ENCODE measurements at regions not wholly inside any gene's neighbourhood (a gene's known extent, or its start where the extent isn't known, plus 50 kb on each side); places are given as distances from the start of the nearest gene placed in this dataset.
"Not testable (repeated sequence)": the region's sequence is repeated elsewhere in the genome, so short reads cannot be mapped to it uniquely, and the experiment has no call there.

- no peak for DNase-seq
Observed at GRCh38 chr16:60646631-60647030, 1389.6 kb downstream of the CDH8 start.

- no peak for DNase-seq
Observed at GRCh38 chr16:60645541-60645940, 1390.7 kb downstream of the CDH8 start.

GRCh38 chr16:60642956-60643355 is 1393.3 kb downstream of the CDH8 start:
- no peak for DNase-seq

GRCh38 chr16:60641067-60641665 is 1395.1 kb downstream of the CDH8 start:
- DNase-seq = no peak

DNA sequence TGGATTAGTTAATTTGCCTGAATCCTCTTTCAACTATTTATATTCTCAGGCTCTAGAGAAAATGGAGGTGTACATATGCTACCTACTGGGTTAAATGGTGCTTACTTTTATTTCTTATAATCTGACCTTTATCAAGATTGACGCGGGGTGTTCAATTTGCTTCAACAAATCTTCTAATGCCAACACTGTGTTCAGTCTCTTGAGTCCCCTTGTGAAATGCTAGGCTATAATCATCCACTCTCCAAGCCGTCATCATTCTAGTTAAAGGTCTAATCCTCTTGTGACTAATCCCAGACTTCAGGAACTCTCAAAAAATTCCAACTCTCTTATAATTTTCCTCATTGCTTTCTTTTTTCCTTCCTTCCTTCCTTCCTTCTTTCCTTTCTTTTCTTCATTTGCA is 1396.2 kb downstream of the CDH8 start:
- no peak for DNase-seq

- not testable (repeated sequence) for DNase-seq
Observed at GRCh38 chr16:60636636-60637035, 1399.6 kb downstream of the CDH8 start.

DNA sequence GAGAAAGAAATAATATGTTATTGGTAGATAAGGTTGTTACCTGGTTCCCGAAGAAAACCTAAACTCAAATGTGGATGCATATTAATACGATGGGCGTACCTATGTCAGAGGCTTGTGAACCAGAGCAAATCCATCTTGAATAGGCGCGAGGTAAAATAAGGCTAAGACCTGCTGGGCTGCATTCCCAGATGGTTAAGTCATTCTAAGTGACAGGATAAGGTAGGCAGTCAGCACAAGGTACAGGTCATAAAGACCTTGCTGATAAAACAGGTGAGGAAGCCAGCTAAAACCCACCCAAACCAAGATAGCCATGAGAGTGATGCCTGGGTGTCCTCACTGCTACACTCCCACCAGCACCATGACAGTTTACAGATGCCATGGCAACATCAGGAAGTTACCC is 1400.1 kb downstream of the CDH8 start:
- no peak for DNase-seq

GRCh38 chr16:60635548-60635947 is 1400.7 kb downstream of the CDH8 start:
- DNase-seq = no peak

DNA sequence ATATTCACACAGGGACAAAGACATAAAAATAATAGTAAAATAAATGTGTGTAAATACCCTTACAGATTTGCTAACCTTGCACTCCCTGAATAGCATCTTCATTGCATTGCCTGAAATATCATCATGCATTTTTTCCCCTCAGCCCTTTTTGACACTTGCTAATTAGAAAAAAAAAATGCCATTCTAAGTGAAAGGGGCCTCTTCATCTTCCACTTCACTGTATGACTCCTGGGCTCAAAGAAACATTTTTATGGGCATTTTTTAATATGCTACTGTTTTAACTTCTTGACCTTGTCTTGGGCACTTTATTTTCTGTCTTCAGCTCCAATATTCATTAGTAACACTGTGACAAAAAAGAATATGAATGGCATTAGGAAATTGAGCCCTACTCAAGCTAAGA is 1424.4 kb downstream of the CDH8 start:
- DNase-seq = no peak

GRCh38 chr16:60608971-60609370 is 1427.3 kb downstream of the CDH8 start:
- no peak for DNase-seq

- not testable (repeated sequence) for DNase-seq
Observed at GRCh38 chr16:60605652-60606051, 1430.6 kb downstream of the CDH8 start.

DNA sequence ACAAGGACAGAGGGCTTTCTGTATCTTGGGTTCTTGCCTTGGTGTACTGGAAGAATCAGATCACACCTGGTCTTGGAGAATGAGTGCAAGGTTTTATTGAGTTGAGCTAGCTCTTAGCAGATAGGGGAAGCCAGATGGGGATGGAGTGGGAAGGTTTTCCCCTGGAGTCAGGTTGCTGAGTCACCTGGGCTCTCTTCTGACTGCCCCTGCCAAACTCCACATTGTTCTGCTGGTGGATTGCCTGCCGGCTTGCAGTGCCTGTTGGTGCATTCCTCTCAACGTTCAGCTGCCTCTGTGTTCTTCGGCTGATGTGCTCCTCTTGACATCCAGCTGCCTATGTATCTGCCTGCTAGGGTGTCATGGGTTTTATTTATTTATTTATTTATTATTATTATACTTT is 1431.1 kb downstream of the CDH8 start:
- DNase-seq = no peak

- DNase-seq = no peak
Observed at GRCh38 chr16:60586493-60586892, 1449.7 kb downstream of the CDH8 start.

- DNase-seq = no peak
Observed at GRCh38 chr16:60582528-60582927, 1453.7 kb downstream of the CDH8 start.

DNA sequence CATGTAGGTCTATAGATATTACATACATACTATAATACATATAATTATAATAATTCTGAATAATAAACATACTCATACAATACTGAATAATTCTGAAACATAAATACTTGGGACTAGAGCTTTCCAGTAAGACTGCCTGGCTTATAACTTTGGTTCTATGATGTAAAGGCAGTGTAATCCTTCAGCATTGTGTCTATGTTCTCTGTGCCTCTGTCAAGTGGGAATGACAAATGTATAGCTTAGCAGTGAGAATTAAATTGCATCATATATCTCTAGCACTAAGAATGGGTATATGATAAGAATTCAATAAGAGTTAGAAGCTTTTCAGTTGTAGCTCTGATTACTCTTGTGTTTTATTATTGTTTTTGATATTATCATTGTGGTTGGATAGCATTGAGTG is 1469.3 kb downstream of the CDH8 start:
- no peak for DNase-seq

- no peak for DNase-seq
Observed at GRCh38 chr16:60564588-60564987, 1471.7 kb downstream of the CDH8 start.

DNA sequence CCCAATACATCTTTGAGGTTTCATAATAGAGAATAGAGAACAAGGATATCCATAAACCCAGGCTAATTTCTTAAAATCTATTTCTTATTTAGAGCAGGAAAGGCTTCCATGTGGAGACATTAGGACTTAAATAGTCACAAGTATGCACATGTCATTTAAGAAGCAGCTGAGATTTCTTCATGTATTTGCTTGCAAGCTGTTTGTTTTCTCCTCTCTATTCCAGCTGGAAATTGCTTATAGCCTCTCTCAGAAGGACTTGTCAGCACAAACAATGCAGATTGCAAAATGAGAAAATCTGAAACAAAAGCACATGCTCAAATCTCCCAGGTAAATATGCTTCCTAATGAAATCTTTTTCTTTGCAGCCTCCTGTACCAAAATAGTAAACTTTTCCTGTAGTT is 1473.1 kb downstream of the CDH8 start:
- no peak for DNase-seq

- DNase-seq = no peak
Observed at GRCh38 chr16:60558936-60559335, 1477.3 kb downstream of the CDH8 start.

GRCh38 chr16:60553090-60553757 is 1483.0 kb downstream of the CDH8 start:
- no peak for DNase-seq

DNA sequence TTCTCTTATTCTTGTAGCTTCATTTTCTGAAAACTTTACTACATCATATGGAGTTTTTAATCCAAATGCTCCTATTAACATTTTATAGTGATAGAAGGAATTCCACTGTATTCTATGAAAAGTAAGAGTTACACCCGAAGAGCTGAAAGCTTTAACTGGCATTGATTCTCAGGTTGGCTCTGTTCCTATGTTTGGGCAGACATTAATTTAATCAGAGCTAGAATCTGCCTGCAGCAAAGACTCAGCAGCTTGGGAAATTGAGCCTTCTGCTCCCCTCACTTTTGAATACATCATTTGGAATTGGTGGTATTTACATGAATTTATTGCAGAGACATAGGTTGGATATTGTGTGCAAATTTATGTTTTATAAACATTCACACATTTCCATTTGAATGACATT is 1494.7 kb downstream of the CDH8 start:
- no peak for DNase-seq

GRCh38 chr16:60510941-60511340 is 1525.3 kb downstream of the CDH8 start:
- DNase-seq = no peak

DNA sequence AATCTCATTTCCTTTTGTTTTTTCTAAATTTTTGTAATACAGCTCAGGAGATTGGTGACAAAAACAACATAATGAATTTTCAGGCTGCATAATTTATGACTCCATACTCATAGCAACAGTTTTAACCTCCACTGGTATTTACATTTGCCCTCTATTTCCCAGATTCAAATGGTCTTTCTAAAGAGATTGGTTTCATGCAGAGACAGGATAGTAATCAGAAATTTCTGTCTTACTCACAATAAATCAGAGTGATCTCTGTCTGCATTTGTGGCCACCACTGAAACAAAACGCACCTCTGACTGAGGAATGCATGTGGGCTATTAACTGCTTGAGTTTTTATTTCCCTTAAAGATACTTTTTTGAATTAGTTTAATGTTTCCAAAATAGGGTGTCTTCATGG is 1526.0 kb downstream of the CDH8 start:
- no peak for DNase-seq

DNA sequence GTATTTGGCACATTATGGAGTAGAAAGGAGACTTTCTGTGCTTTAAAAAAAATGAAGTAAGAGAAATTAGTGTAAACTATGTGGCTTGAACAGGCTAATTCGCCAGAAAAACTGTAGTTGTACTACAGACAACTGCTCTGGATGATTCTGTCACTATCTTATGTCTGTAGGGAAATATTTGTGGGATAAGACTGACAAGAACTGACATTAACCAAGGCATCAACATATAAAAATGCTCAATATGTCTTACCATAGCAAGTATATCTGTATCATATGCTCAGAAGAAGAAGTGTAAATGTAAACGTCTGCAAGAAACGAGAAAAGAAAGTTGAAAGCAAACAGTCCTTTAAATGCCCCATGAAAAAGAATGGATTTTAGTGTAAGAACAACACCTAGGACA is 1545.0 kb downstream of the CDH8 start:
- no peak for DNase-seq

- no peak for DNase-seq
Observed at GRCh38 chr16:60485872-60486489, 1550.3 kb downstream of the CDH8 start.

- no peak for DNase-seq
Observed at GRCh38 chr16:60484901-60485300, 1551.3 kb downstream of the CDH8 start.

Data from CD4-positive, alpha-beta T cell treated with Interleukin-4 for 4 hours (primary cell).